Activated CD8-positive, alpha-beta memory T cell treated with anti-CD3 and anti-CD28 coated beads for 4 hours (primary cell): ENCODE measurements at regions not wholly inside any gene's neighbourhood (a gene's known extent, or its start where the extent isn't known, plus 50 kb on each side); places are given as distances from the start of the nearest gene placed in this dataset.

ENCODE experiments used
- DNase-seq, 2 donors: peaks; one replicate each; pipeline ENCODE4 v3.0.0-alpha.2; 2020; ENCODE audit warnings: low read depth in 2 of 2

DNA sequence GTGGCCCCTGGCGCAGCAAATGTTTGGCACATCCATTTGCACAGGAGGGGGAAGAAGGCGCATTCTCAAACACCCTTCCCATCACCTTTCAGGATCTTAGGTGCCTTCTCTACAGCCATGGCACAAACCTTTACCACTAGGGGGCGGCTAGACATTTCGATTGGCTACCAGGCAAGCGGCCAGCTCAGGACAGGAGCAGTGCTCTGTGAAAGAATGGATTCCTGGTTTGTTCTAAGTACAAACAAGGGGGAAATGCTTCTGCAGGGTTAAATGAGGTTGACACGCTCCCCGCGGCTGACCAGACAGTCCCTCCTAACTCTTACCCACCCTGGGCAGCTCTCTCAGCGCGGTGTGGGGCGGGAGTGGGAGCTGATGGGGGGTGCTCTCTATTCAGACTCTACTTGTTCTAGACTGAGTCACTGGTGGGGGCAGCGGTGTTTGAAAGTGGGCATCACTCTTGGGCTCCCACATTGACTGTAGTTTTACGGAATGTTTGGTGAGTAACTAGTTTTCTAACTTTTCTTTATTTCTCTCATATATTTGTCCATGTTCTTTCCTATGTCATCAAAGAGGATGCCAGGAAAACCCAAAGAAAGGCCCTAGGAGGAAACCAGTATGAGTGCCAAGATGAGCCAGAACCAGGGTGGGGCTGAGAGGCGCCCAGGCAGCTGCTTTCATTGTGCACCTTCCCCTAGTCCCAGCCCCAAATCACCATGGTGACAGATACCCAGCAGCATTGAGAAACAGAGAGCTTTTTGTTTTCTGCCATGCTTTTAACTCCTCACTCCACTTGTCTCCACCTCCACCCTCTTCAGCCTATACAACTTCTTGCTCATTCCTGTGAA is 61.4 kb upstream of the GPR158 start:
- DNase-seq, result peak in 1 of 2 donors; percentile 5

DNA sequence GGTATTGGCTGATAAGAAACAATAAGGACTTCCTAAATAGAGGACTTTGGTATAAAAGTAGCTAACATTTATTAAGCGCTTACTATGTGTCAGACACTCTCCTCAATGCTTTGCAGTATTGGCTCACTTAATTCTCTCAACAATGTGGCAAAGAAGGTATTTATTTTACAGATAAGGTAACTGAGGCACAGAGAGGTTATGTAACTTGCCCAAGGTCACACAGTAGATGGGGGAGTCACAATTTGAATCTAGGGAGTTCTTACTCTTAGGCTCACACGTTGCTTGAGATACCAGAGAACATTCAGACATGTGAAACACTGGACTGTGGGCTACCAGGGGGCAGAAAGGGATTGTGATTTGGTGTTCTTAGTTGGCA is 60.8 kb upstream of the GPR158 start:
- DNase-seq, result no peak

DNA sequence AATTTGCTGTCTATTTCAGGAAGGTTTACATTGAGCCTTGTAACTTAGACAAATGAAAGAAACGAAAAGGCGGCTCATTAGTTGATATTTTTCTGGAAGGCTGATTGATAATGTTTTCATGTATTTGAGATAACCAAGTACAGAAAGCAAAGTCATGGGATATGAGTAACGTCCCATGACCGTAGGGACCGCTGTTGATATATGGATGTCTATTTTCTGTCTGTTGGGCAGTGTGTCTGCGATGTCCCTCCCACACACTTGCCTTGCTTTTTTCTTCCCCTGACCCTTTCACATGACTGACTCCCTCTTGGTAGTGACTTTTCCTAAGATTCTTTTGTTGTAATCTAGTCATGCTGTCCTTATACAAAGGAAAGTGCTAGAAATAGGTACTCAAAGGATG is 57.0 kb upstream of the GPR158 start:
- no peak for DNase-seq

DNA sequence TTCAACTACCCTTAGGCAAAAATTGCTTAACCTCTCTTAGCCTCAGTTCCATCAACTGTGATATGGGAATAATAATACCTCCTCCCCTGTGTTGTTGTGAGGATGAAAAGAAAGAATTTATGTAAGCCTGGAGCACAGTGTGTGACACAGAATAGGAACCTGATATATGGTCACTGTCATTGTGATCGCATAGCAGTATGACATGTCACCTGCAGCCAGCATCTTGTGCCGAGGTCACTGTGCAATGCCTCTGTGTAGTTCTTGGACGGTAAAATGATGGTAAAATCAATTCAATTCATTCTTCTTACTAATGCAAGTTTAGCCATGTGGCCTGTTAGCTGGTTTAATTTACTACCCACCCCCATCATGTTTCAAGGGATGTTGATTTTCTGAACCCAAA is 54.6 kb upstream of the GPR158 start:
- DNase-seq, result no peak
